ENCODE measurements at regions not wholly inside any gene's neighbourhood (a gene's known extent, or its start where the extent isn't known, plus 50 kb on each side); places are given as distances from the start of the nearest gene placed in this dataset.
A peak's percentile ranks its signal among the peaks of the same experiment; 100 is the strongest.
"Not testable (repeated sequence)": the region's sequence is repeated elsewhere in the genome, so short reads cannot be mapped to it uniquely, and the experiment has no call there.

GRCh38 chr3:55297706-55298105 is 189.4 kb downstream of the WNT5A start:
- DNase-seq (ENCODE audit: low read depth in 3 of 3, low spot score in 2 of 3), result no peak

GRCh38 chr3:55297245-55297644 is 189.9 kb downstream of the WNT5A start:
- no peak for DNase-seq (ENCODE audit: low read depth in 3 of 3, low spot score in 2 of 3)

GRCh38 chr3:55296791-55297190 is 190.3 kb downstream of the WNT5A start:
- no peak for DNase-seq (ENCODE audit: low read depth in 3 of 3, low spot score in 2 of 3)

- no peak for DNase-seq (ENCODE audit: low read depth in 3 of 3, low spot score in 2 of 3)
Measured at GRCh38 chr3:55296030-55296429, 191.1 kb downstream of the WNT5A start.

- no peak for DNase-seq (ENCODE audit: low read depth in 3 of 3, low spot score in 2 of 3)
Measured at GRCh38 chr3:55294557-55294956, 192.5 kb downstream of the WNT5A start.

- DNase-seq (ENCODE audit: low read depth in 3 of 3, low spot score in 2 of 3), result peak in 2 of 3 donors; percentile 29 to 36
Measured at GRCh38 chr3:55292360-55292759, 194.7 kb downstream of the WNT5A start.

- DNase-seq (ENCODE audit: low read depth in 3 of 3, low spot score in 2 of 3), result no peak
Measured at GRCh38 chr3:55288657-55289056, 198.4 kb downstream of the WNT5A start.

- no peak for DNase-seq (ENCODE audit: low read depth in 3 of 3, low spot score in 2 of 3)
Measured at GRCh38 chr3:55286693-55287092, 200.4 kb downstream of the WNT5A start.

- no peak for DNase-seq (ENCODE audit: low read depth in 3 of 3, low spot score in 2 of 3)
Measured at GRCh38 chr3:55285156-55285555, 201.9 kb downstream of the WNT5A start.

- DNase-seq (ENCODE audit: low read depth in 3 of 3, low spot score in 2 of 3), result no peak
Measured at GRCh38 chr3:55283441-55283925, 203.6 kb downstream of the WNT5A start.

GRCh38 chr3:55282994-55283393 is 204.1 kb downstream of the WNT5A start:
- no peak for DNase-seq (ENCODE audit: low read depth in 3 of 3, low spot score in 2 of 3)

GRCh38 chr3:55272031-55272645 is 215.0 kb downstream of the WNT5A start:
- no peak for DNase-seq (ENCODE audit: low read depth in 3 of 3, low spot score in 2 of 3)

- DNase-seq (ENCODE audit: low read depth in 3 of 3, low spot score in 2 of 3), result no peak
Measured at GRCh38 chr3:55271549-55271948, 215.6 kb downstream of the WNT5A start.

GRCh38 chr3:55270976-55271375 is 216.1 kb downstream of the WNT5A start:
- DNase-seq (ENCODE audit: low read depth in 3 of 3, low spot score in 2 of 3), result no peak

- no peak for DNase-seq (ENCODE audit: low read depth in 3 of 3, low spot score in 2 of 3)
Measured at GRCh38 chr3:55269636-55270035, 217.5 kb downstream of the WNT5A start.

GRCh38 chr3:55269096-55269495 is 218.0 kb downstream of the WNT5A start:
- DNase-seq (ENCODE audit: low read depth in 3 of 3, low spot score in 2 of 3), result no peak

GRCh38 chr3:55267206-55267930 is 219.7 kb downstream of the WNT5A start:
- no peak for DNase-seq (ENCODE audit: low read depth in 3 of 3, low spot score in 2 of 3)

GRCh38 chr3:55264919-55265318 is 222.2 kb downstream of the WNT5A start:
- no peak for DNase-seq (ENCODE audit: low read depth in 3 of 3, low spot score in 2 of 3)

GRCh38 chr3:55252921-55253320 is 234.2 kb downstream of the WNT5A start:
- DNase-seq (ENCODE audit: low read depth in 3 of 3, low spot score in 2 of 3), result no peak

- DNase-seq (ENCODE audit: low read depth in 3 of 3, low spot score in 2 of 3), result not testable (repeated sequence)
Measured at GRCh38 chr3:55249156-55249555, 237.9 kb downstream of the WNT5A start.

GRCh38 chr3:55247666-55248065 is 239.4 kb downstream of the WNT5A start:
- DNase-seq (ENCODE audit: low read depth in 3 of 3, low spot score in 2 of 3), result no peak

GRCh38 chr3:55246033-55246432 is 241.1 kb downstream of the WNT5A start:
- DNase-seq (ENCODE audit: low read depth in 3 of 3, low spot score in 2 of 3), result no peak

Data from right renal cortex interstitium (tissue), 3 donors.